Epidermal melanocyte (primary cell): ENCODE measurements at regions not wholly inside any gene's neighbourhood (a gene's known extent, or its start where the extent isn't known, plus 50 kb on each side); places are given as distances from the start of the nearest gene placed in this dataset.
"Not testable (repeated sequence)": the region's sequence is repeated elsewhere in the genome, so short reads cannot be mapped to it uniquely, and the experiment has no call there.

Source experiments
- DNase-seq: peaks from one replicate; pipeline ENCODE4 v3.0.0; 2011; ENCODE audit warnings: low spot score; ENCODE audit not compliant: insufficient read length

DNA sequence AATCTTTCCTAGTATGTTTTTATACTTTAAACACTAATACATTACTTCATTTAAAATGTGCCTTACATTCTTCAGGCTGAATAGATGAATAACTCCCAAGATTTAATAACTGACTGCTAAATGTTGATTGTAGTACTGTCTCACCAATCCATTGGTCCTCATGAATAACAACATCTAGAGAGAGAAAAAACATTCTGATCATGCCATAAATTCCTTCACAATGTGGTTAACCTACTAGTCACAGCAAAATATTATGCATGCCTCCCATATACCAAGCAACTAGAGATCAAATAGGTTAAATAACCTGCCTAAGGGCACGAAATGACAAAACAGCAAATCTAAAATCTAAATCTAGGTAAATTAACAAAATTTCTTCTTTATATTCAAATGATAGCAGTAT, 66.2 kb downstream of the SYT15 start:
- not testable (repeated sequence) for DNase-seq

DNA sequence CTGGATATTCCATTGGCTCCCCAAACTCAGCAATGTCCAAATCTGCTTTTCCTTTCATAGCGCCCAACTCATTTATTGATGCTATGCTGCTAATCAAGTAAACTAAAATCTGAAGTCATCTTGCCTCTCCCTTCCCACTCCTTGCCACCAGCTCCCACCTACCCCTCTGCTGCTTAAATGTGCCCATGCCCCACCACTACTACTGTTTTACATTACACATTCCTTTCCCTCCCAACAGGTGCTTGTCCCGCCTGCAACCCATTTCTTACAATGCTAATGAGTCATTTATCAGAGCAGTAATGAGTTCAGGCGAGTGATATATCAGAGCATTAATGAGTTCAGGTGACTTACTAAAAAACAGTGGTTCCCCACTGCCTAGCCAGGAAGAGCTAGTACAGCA, 67.2 kb downstream of the SYT15 start:
- DNase-seq: not testable (repeated sequence)

- not testable (repeated sequence) for DNase-seq
Measured at GRCh38 chr10:46650967-46651366, 72.0 kb downstream of the SYT15 start.

DNA sequence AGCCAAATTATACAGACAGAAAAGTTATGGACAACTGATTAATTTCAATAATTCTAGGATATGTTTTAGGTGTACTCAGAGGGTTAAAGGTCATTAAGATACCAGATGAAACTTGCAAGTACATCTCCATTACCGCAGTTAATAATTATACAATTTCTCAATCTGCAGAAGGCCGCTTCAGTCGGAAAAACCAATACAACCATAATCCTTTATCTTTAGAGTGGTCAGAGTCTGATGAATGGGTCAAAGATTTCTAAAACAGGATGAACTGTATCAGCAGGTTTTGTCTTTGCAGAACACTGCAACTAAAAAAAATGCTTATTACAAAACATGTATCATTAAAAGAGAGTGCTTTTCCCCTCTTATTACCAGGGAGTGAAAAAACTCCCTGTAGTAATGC, 78.5 kb downstream of the SYT15 start:
- DNase-seq: not testable (repeated sequence)

DNA sequence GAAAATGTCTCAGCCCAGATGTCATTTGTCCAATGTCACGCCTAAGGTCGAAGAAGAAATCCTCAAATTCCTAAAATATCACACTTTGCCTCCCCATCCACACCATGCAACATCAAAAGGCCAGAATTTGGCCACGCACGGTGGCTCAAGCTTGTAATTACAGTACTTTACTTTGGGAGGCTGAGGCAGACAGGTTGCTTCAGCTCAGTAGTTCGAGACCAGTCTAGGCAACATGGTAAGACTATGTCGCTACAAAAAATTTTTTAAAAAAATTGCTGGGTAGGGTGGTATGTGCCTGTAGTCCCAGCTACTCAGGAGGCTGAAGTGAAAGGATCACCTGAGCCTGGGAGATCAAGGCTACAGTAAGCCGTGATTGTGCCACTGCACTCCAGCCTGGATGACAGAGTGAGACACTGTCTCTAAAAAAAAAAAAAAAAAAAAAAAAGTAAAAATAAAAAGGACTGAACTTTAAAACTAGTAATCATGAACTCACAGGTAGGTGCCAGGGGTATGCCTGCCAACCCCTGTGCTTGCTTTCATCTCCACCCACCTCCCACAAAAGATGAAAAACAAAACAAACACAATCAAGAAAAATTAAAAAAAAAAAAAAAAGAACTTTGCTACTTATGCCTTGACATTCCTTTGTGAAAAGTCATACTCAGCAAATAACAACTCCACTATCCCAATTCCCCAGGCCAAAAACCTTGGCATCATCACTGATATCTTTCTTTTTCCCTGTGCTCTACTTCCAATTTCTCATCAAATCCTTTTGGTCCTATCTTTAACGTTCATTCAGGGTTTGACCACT, 81.3 kb downstream of the SYT15 start:
- DNase-seq: not testable (repeated sequence)

- not testable (repeated sequence) for DNase-seq
Measured at GRCh38 chr10:46660835-46661164, 81.9 kb downstream of the SYT15 start.

- DNase-seq: not testable (repeated sequence)
Measured at GRCh38 chr10:46665536-46665935, 86.6 kb downstream of the SYT15 start.

GRCh38 chr10:46668357-46668997, 89.5 kb downstream of the SYT15 start:
- not testable (repeated sequence) for DNase-seq

DNA sequence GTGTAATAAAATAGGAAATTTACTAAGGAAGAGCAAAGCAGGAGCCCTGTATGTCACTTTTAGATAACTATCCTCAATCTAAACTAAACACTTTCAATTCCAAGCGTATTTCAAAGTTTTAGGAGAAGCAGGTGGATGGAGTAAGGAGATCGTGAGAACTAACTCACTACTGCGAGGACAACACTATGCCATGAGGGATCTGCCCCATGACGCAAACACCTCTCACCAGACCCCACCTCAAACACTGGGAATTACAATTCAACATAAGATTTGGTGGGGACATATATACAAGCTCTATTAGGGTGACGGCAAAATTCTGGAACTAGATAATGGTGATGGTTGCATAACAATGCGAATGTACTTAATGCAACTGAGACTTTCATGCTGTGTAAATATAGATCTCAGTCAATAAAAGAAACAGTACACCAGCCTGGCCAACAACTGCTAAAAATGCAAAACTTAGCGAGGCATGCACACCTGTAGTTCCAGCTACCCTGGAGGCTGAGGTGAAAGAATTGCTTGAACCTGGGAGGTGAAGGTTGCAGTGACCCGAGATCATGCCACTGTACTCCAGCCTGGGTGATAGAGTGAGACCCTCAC, 99.0 kb downstream of the SYT15 start:
- not testable (repeated sequence) for DNase-seq

DNA sequence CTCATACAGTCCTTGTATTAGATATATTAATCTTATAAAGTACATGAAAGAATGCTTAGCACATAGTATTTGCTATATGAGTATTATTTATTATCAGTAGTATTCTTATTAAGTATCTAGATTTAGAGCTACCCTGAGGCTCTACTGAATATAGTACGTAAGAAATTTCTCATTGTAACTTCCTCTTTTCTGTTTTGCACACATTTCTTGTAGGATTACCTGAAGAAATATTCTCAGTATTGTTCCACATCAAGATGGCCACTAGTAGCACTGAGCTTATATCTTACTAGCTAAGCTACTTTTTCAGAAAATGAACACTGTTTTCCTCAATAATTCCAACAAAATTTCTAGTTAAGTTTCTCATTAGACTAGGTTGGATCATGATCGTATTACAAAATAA, 112.5 kb downstream of the SYT15 start:
- DNase-seq: not testable (repeated sequence)

- not testable (repeated sequence) for DNase-seq
Measured at GRCh38 chr10:46693218-46693617, 114.3 kb downstream of the SYT15 start.

- not testable (repeated sequence) for DNase-seq
Measured at GRCh38 chr10:46717264-46717663, 138.3 kb downstream of the SYT15 start.

DNA sequence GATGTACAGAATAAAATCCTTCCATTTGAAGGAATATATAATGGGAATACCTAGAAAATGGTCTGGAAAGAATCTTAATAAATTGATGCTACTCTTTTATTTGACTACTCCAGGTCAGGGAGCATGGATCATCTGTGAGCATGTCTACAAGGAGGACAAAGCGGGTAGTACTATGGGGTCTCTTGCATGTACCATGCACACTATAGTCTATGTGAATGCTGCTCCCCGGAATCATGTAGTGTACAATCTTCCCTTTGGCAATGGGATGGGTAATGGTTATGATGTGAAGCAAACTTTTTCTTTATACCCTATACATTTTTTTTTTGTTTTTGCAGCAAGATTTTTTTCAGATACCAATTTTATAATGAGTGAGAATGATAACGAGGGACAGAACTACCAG, 139.1 kb downstream of the SYT15 start:
- DNase-seq: not testable (repeated sequence)

DNA sequence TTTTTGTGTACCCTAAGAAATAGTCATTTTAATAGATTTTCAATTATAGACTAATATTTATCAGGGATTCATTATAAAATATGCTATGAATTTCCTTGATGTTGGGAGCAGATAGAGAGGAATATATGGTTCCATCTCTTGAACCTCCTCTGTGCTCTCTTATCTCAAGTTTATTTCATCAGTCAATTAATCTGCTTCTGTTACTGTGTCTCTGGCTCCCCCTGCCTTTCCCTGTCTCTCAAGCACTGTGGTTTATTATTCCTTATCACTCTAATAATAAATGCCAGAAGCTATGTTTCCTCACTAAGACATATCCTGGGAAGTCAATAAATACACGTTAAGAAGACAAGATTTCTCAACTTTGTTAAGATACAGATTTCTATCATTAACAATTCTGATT, 141.5 kb downstream of the SYT15 start:
- DNase-seq: not testable (repeated sequence)

GRCh38 chr10:46720811-46721518, 142.0 kb downstream of the SYT15 start:
- not testable (repeated sequence) for DNase-seq

DNA sequence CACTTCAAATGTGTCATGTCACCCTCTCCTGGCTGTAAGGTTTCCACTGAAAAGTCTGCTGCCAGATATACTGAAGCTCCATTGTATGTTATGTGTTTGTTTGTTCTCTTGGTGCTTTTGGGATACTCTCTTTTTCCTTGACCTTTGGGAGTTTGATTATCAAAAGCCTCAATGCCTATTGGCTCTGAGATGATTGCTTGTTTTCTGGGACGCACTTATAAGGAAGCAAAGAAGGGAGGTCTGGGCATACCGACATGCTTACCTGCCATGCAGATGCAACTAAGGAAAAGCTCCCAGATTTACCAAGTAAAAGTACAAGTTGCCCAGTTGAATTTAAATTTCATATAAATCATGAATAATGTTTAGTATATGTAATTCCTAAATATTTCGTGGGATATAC, 145.3 kb downstream of the SYT15 start:
- DNase-seq: not testable (repeated sequence)

DNA sequence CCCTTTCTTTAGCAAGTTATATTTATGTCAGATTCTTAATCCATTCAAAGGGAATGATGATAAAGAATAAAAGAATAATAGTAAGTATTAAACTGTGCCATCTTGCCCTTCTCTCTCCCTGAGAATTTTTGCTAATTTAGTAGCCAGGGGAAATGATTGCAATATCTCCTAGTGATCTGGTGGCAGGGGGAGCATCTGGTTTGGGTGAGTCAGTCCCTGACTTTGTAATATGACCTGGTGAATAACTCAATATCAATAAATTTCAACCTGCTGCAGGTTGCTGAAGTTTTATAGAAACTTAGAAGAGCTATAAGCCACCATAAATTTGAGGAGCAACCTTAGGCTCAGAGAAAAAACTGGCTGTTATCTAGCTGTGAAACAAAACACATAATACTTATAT, 149.4 kb downstream of the SYT15 start:
- DNase-seq: not testable (repeated sequence)

DNA sequence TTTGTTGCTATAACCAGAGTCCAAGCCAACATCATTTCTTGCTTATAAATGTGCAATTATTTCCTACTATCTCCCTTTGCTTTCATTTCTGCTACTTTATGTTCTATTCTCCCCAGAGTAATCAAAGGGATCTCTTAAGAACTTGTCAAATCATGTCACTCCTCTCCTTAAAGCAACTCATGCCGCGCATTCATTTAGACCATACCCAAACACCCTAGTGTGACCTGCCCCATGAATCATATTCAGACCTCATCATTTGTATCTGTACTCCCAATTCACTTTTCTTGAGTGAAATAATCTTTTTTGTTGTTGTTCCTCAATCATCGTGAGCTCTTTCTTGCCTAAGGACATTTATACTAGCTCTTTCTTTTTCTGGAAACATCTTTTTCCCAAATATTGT, 151.8 kb downstream of the SYT15 start:
- not testable (repeated sequence) for DNase-seq

DNA sequence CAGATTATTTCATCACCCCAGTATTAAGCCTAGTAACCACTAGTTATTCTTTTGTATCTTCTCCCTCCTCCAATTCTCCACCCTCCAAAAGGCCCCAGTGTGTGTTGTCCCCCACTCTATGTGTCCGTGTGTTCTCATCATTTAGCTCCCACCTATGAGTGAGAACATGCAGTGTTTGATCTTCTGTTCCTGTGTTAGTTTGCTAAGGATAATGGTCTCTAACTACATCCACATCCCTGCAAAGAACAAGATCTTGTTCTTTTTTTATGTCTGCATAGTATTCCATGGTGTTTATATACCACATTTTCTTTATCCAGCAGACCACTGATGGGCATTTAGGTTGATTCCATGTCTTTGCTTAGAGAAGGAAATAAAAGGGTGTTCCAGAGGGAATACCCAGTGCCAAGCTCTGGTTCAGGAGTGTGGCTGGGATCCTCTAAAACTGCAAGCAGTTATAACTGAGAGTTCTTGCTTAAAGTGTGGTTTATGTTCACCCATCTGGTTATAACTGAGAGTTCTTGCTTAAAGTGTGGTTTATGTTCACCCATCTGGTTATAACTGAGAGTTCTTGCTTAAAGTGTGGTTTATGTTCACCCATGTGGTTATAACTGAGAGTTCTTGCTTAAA, 154.8 kb downstream of the SYT15 start:
- DNase-seq: not testable (repeated sequence)

- not testable (repeated sequence) for DNase-seq
Measured at GRCh38 chr10:46734262-46734642, 155.3 kb downstream of the SYT15 start.

GRCh38 chr10:46739919-46740318, 161.0 kb downstream of the SYT15 start:
- not testable (repeated sequence) for DNase-seq
